Breast epithelium (tissue), 4 donors: ENCODE measurements at regions not wholly inside any gene's neighbourhood (a gene's known extent, or its start where the extent isn't known, plus 50 kb on each side); places are given as distances from the start of the nearest gene placed in this dataset.

Experiments
- DNase-seq, 2 donors: peaks; one replicate each; pipeline ENCODE4 v3.0.0-alpha.2; 2019; ENCODE audit warnings: low spot score in 2 of 2
- H3K27ac ChIP-seq, 2 donors: fragments of 200-600 bp; sonication (generic) in 1 of 2; one replicate each; pipeline ENCODE4 v1.5.1; 2016 to 2019; ENCODE audit warnings: mild to moderate bottlenecking in 1 of 2
- H3K27me3 ChIP-seq, 2 donors: fragments of 200-600 bp; sonication (generic) in 1 of 2; one replicate each; pipeline versions ENCODE4 v1.5.1 to v1.6.0; 2017 to 2019; ENCODE audit warnings: control low read depth in 1 of 2, mild to moderate bottlenecking in 1 of 2
- H3K36me3 ChIP-seq: fragments of 200-600 bp; one replicate; pipeline ENCODE4 v1.5.1; 2019
- H3K4me1 ChIP-seq, 2 donors: fragments of 200-600 bp; sonication (generic); one replicate each; pipeline ENCODE4 v1.5.1; 2016 to 2019; ENCODE audit warnings: control low read depth in 1 of 2
- H3K4me3 ChIP-seq, 3 donors: fragments of 200-600 bp; sonication (generic); 1 replicate in 2 of 3; 2 replicates in 1 of 3; pipeline ENCODE4 v1.5.1; 2016 to 2019; ENCODE audit warnings: mild to moderate bottlenecking in 3 of 3, moderate library complexity in 2 of 3
- H3K9me3 ChIP-seq, 2 donors: fragments of 200-600 bp; sonication (generic) in 1 of 2; one replicate each; pipeline ENCODE4 v1.5.1; 2016 to 2019; ENCODE audit warnings: control low read depth in 1 of 2
- CTCF ChIP-seq, 3 donors: fragments of 450-650 bp; IDR thresholded peaks; one replicate each; pipeline ENCODE4 v1.5.1; 2016 to 2017; ENCODE audit warnings: antibody characterized with exemption in 3 of 3, mild to moderate bottlenecking in 3 of 3, moderate library complexity in 3 of 3
- POLR2A ChIP-seq: fragments of 450-650 bp; IDR thresholded peaks from one replicate; pipeline ENCODE4 v1.6.1; 2016; ENCODE audit warnings: antibody characterized with exemption, mild to moderate bottlenecking, moderate library complexity
- POLR2AphosphoS5 ChIP-seq, 3 donors: sonication (generic); formaldehyde crosslinking; IDR thresholded peaks; one replicate each; pipeline ENCODE4 v1.6.1; 2017; ENCODE audit warnings: antibody characterized with exemption in 3 of 3
- intact Hi-C: fragments of 100-400 bp; cut with DNase I; formaldehyde crosslinking; loops from one replicate; pipeline ENCODE4 v1.15.1; 2023; ENCODE audit warnings: low total_unique reads

GRCh38 chr11:115766561-115766960, 262.3 kb upstream of the CADM1 start:
- Histone ChIP-seq H3K36me3 (no peaks in the 10 kb centered on the region), H3K27me3 (no peaks in the 10 kb centered on the region), H3K4me1 (no peaks in the 10 kb centered on the region), H3K4me3 (no peak overlapping the region), H3K27ac (no peak overlapping the region), H3K9me3 (no peaks in the 10 kb centered on the region)
- DNase-seq, result no peak
- no peak for TF ChIP-seq POLR2AphosphoS5 (IDR thresholded peaks at IDR 0.05)
- no peak for TF ChIP-seq CTCF (IDR thresholded peaks at IDR 0.05)
- TF ChIP-seq POLR2A, result no peak
- intact Hi-C loops, result no loop called here

DNA sequence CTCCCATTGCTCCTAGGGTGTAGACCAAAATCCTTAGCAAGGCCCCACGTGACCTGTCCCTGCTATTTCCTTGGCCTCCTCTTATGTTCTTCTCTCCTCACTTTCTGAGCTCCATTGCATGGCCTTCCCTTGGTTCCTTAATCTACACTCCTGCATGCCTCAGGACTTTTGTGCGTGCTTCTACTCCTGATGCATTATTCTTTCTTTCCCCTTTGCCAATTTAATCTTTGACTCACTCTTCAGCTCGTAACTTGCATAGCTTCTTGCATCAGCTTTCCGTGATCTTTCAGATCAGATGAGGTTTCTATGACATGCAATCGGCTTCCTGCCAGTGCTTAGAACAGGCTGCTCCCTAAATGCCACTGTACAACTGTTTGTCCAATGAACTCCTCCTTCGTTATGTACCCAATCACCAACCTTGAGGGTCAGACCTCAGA, 261.6 kb upstream of the CADM1 start:
- H3K27ac ChIP-seq, result no peak overlapping the region
- TF ChIP-seq POLR2A, result no peak
- TF ChIP-seq POLR2AphosphoS5 (IDR thresholded peaks at IDR 0.05), result no peak
- TF ChIP-seq CTCF (IDR thresholded peaks at IDR 0.05), result no peak
- no peaks in the 10 kb centered on the region for H3K27me3 ChIP-seq
- intact Hi-C loops, result no loop called here
- no peaks in the 10 kb centered on the region for H3K4me1 ChIP-seq
- no peaks in the 10 kb centered on the region for H3K9me3 ChIP-seq
- DNase-seq, result no peak
- no peak overlapping the region for H3K4me3 ChIP-seq
- H3K36me3 ChIP-seq, result no peaks in the 10 kb centered on the region

- no peak for TF ChIP-seq POLR2AphosphoS5 (IDR thresholded peaks at IDR 0.05)
- TF ChIP-seq CTCF (IDR thresholded peaks at IDR 0.05), result no peak
- no peak for TF ChIP-seq POLR2A
- intact Hi-C loops, result no loop called here
Observed at GRCh38 chr11:115764176-115764575, 260.0 kb upstream of the CADM1 start.

GRCh38 chr11:115761817-115762216, 257.6 kb upstream of the CADM1 start:
- no peak for TF ChIP-seq POLR2A
- TF ChIP-seq POLR2AphosphoS5 (IDR thresholded peaks at IDR 0.05), result no peak
- TF ChIP-seq CTCF (IDR thresholded peaks at IDR 0.05), result no peak
- Histone ChIP-seq H3K36me3 (no peaks in the 10 kb centered on the region), H3K4me1 (peaks cover 0 to 3% of the 10 kb centered on the region in 2 donors), H3K4me3 (no peak overlapping the region), H3K27ac (no peak overlapping the region), H3K9me3 (no peaks in the 10 kb centered on the region), H3K27me3 (no peaks in the 10 kb centered on the region)
- intact Hi-C loops, result no loop called here
- DNase-seq, result no peak

More at GRCh38 chr11:115764176-115764575, 260.0 kb upstream of the CADM1 start:
- H3K27me3 ChIP-seq, result no peaks in the 10 kb centered on the region
- no peaks in the 10 kb centered on the region for H3K36me3 ChIP-seq
- H3K27ac ChIP-seq, result no peak overlapping the region
- peaks cover 0 to 3% of the 10 kb centered on the region in 2 donors for H3K4me1 ChIP-seq
- no peak for DNase-seq
- H3K9me3 ChIP-seq, result no peaks in the 10 kb centered on the region
- no peak overlapping the region for H3K4me3 ChIP-seq

DNA sequence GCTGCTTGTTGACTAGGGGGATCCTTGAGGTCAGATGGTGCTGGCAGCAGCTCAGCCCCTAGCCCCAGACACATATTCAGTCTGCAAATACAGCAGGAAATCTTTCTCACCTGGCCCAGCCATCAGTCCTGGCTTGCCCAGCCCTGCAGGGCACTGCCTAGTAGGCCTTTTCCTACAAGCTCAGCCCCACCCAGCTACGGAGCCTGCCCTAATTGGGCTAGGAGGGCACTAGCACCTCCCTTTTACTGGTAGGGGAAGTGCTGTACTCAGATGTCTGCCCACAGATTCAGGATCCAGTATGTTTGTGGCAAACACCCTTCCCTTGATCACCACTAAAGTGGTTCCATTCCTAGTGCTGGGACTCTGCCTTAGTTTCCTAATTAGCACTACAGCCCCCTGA, 257.1 kb upstream of the CADM1 start:
- Histone ChIP-seq H3K4me3 (no peak overlapping the region), H3K36me3 (no peaks in the 10 kb centered on the region), H3K27ac (no peak overlapping the region), H3K4me1 (peaks cover 0 to 3% of the 10 kb centered on the region in 2 donors), H3K27me3 (no peaks in the 10 kb centered on the region), H3K9me3 (no peaks in the 10 kb centered on the region)
- intact Hi-C loops, result no loop called here
- DNase-seq, result no peak
- TF ChIP-seq POLR2A (no peak), POLR2AphosphoS5 (IDR thresholded peaks at IDR 0.05) (no peak), CTCF (IDR thresholded peaks at IDR 0.05) (no peak)
